K562 (cell line): ENCODE measurements at regions not wholly inside any gene's neighbourhood (a gene's known extent, or its start where the extent isn't known, plus 50 kb on each side); places are given as distances from the start of the nearest gene placed in this dataset.
A peak's percentile ranks its signal among the peaks of the same experiment; 100 is the strongest.

Experiments
- ARID2 ChIP-seq: fragments of 450-650 bp; IDR thresholded peaks from 2 replicates; pipeline ENCODE4 v1.6.1; 2017; ENCODE audit warnings: antibody characterized with exemption, mild to moderate bottlenecking
- ATF2 ChIP-seq: sonication (generic); formaldehyde crosslinking; IDR thresholded peaks from 2 replicates; pipeline ENCODE4 v1.8.1; 2022; ENCODE audit warnings: missing genetic modification reagents
- BCOR ChIP-seq: fragments of 450-650 bp; IDR thresholded peaks from 2 replicates; pipeline ENCODE4 v1.6.1; 2016
- CHCHD3 ChIP-seq: fragments of 250-450 bp; sonication (Bioruptor Pico); IDR thresholded peaks from 2 replicates; pipeline ENCODE4 v2.1.2; 2022; ENCODE audit warnings: mild to moderate bottlenecking
- CHD7 ChIP-seq: fragments of 200-600 bp; sonication (generic); IDR thresholded peaks from one replicate; pipeline ENCODE4 v1.6.1; 2012; ENCODE audit warnings: mild to moderate bottlenecking, low read depth, low read length, inconsistent platforms
- ELF4 ChIP-seq: fragments of 450-650 bp; formaldehyde crosslinking; IDR thresholded peaks from 2 replicates; pipeline ENCODE4 v1.4.0; 2022; ENCODE audit warnings: missing genetic modification characterization
- MECOM ChIP-seq: fragments of 250-450 bp; sonication (Bioruptor Pico); IDR thresholded peaks from 2 replicates; pipeline ENCODE4 v1.8.0; 2022; ENCODE audit warnings: inconsistent platforms
- MLX ChIP-seq, 2 experiments: fragments of 450-650 bp in 1 of 2; sonication (generic) in 1 of 2; formaldehyde crosslinking; conservative IDR thresholded peaks; 2 replicates each; pipeline versions ENCODE4 v1.4.0 to v1.8.1; 2020 to 2022; ENCODE audit warnings: mild to moderate bottlenecking in 1 of 2, missing genetic modification reagents in 1 of 2
- SLC30A9 ChIP-seq: fragments of 250-450 bp; sonication (Bioruptor Pico); IDR thresholded peaks from 2 replicates; pipeline ENCODE4 v1.8.0; 2022; ENCODE audit warnings: mild to moderate bottlenecking, moderate library complexity
- SRSF9 ChIP-seq: fragments of 200-400 bp; formaldehyde crosslinking; IDR thresholded peaks from 2 replicates; pipeline ENCODE4 v1.6.1; 2017; ENCODE audit warnings: low read depth, low read length, borderline replicate concordance
- TAF15 ChIP-seq: fragments of 200-400 bp; formaldehyde crosslinking; IDR thresholded peaks from 2 replicates; pipeline ENCODE4 v1.6.1; 2017; ENCODE audit warnings: mild to moderate bottlenecking, low read depth, low read length, moderate library complexity
- XRCC5 ChIP-seq: fragments of 200-400 bp; formaldehyde crosslinking; IDR thresholded peaks from 2 replicates; pipeline ENCODE4 v1.6.1; 2017; ENCODE audit warnings: low read depth, mild to moderate bottlenecking, low read length
- ZBTB9 ChIP-seq: fragments of 450-650 bp; formaldehyde crosslinking; IDR thresholded peaks from 2 replicates; pipeline ENCODE4 v1.4.0; 2020; ENCODE audit warnings: mild to moderate bottlenecking, moderate library complexity
- ZNF347 ChIP-seq: fragments of 450-650 bp; formaldehyde crosslinking; IDR thresholded peaks from 2 replicates; pipeline ENCODE4 v1.4.0; 2020; ENCODE audit warnings: low read depth, mild to moderate bottlenecking, moderate library complexity
- ZNF436 ChIP-seq: fragments of 250-450, 450-650 bp; sonication (Bioruptor Pico); formaldehyde crosslinking; IDR thresholded peaks from 2 replicates; pipeline ENCODE4 v1.7.0; 2020; ENCODE audit warnings: mild to moderate bottlenecking
- ZNF561 ChIP-seq: fragments of 450-650 bp; formaldehyde crosslinking; conservative IDR thresholded peaks from 2 replicates; pipeline ENCODE4 v1.4.0; 2020; ENCODE audit warnings: mild to moderate bottlenecking, moderate library complexity

GRCh38 chr1:221962385-221962784 lies 220.5 kb upstream of the DUSP10 start (continued):
- no peak for TF ChIP-seq CHD7
- TF ChIP-seq SLC30A9 (CRISPR knock-in tag): no peak
- no peak for TF ChIP-seq ARID2
- no peak for TF ChIP-seq MLX (CRISPR knock-in tag; conservative IDR thresholded peaks at IDR 0.05)
- peak; percentile 82; the same call in 1 of the 2 replicates for TF ChIP-seq ZNF561 (CRISPR knock-in tag)
- no peak for TF ChIP-seq SRSF9
- peak; percentile 97 for TF ChIP-seq ZBTB9 (CRISPR knock-in tag)
- TF ChIP-seq ELF4 (CRISPR knock-in tag): peak; percentile 78; the same call in 1 of the 2 replicates
- no peak for TF ChIP-seq BCOR
- TF ChIP-seq CHCHD3 (CRISPR knock-in tag): no peak
- no peak for TF ChIP-seq TAF15
- peak; percentile 90 for TF ChIP-seq ZNF347 (CRISPR knock-in tag)
- peak; percentile 98 for TF ChIP-seq MECOM (CRISPR knock-in tag)
- TF ChIP-seq ZNF436: no peak
- TF ChIP-seq XRCC5: no peak
- TF ChIP-seq ATF2: no peak
